SU-DHL-6 (cell line): ENCODE measurements at regions not wholly inside any gene's neighbourhood (a gene's known extent, or its start where the extent isn't known, plus 50 kb on each side); places are given as distances from the start of the nearest gene placed in this dataset.
A peak's percentile ranks its signal among the peaks of the same experiment; 100 is the strongest.

Experiments
- H2AFZ ChIP-seq: fragments of 200-600 bp; sonication (generic); 2 replicates; pipeline ENCODE4 v1.6.1; 2014; ENCODE audit warnings: low read depth, mild to moderate bottlenecking, moderate library complexity, mixed read lengths, antibody characterized with exemption, low read length; ENCODE audit not compliant: severe bottlenecking
- H3F3A ChIP-seq: fragments of 200-600 bp; shearing (Covaris generic); 2 replicates; pipeline ENCODE4 v1.6.0; 2016; ENCODE audit warnings: antibody characterized with exemption, mild to moderate bottlenecking; ENCODE audit not compliant: insufficient read depth
- H3K27ac ChIP-seq: fragments of 200-600 bp; sonication (generic); 2 replicates; pipeline ENCODE4 v1.5.1; 2016; ENCODE audit warnings: low read depth, mild to moderate bottlenecking, low read length, moderate library complexity, mixed read lengths
- H3K27me3 ChIP-seq: fragments of 200-600 bp; sonication (generic), shearing (Covaris generic); 2 replicates; pipeline ENCODE4 v1.6.0; 2014; ENCODE audit warnings: mild to moderate bottlenecking, low read length
- H3K36me3 ChIP-seq: fragments of 200-600 bp; sonication (generic); 2 replicates; pipeline ENCODE4 v1.6.1; 2014; ENCODE audit warnings: mild to moderate bottlenecking, low read length, mixed read lengths
- H3K4me2 ChIP-seq: fragments of 300-600, 200-600 bp; shearing (Covaris generic), sonication (generic); 2 replicates; pipeline ENCODE4 v1.6.0; 2014; ENCODE audit warnings: low read length, low read depth, mild to moderate bottlenecking; ENCODE audit not compliant: poor library complexity, severe bottlenecking
- H3K4me3 ChIP-seq: fragments of 200-600 bp; sonication (generic); 2 replicates; pipeline ENCODE4 v1.5.1; 2014; ENCODE audit warnings: antibody characterized with exemption, low read length, mild to moderate bottlenecking, mixed read lengths; ENCODE audit not compliant: insufficient read depth, poor library complexity, severe bottlenecking
- H3K79me2 ChIP-seq: fragments of 200-600 bp; sonication (generic); 2 replicates; pipeline ENCODE4 v1.6.1; 2014; ENCODE audit warnings: mild to moderate bottlenecking, low read length, moderate library complexity; ENCODE audit not compliant: insufficient read depth
- H3K9ac ChIP-seq: fragments of 200-600 bp; sonication (generic); 2 replicates; pipeline ENCODE4 v1.7.0; 2014; ENCODE audit warnings: mild to moderate bottlenecking, low read length
- H3K9me2 ChIP-seq: fragments of 200-600 bp; sonication (generic); replicated peaks from 2 replicates; pipeline ENCODE4 v1.6.1; 2014; ENCODE audit warnings: low read length; ENCODE audit not compliant: insufficient read depth
- H3K9me3 ChIP-seq: fragments of 200-600 bp; sonication (generic); 2 replicates; pipeline ENCODE4 v1.6.1; 2014; ENCODE audit warnings: low read length, mixed read lengths; ENCODE audit not compliant: insufficient read depth
- H4K20me1 ChIP-seq: fragments of 200-600 bp; sonication (generic); 2 replicates; pipeline ENCODE4 v1.6.1; 2014; ENCODE audit warnings: low read depth, mild to moderate bottlenecking, antibody characterized with exemption, low read length, moderate library complexity, mixed read lengths
- CTCF ChIP-seq: fragments of 200-600 bp; sonication (generic); IDR thresholded peaks from one replicate; pipeline ENCODE4 v1.5.1; 2017; ENCODE audit warnings: antibody characterized with exemption, mild to moderate bottlenecking, low read length, moderate library complexity; ENCODE audit not compliant: insufficient read depth, poor library complexity, severe bottlenecking
- EZH2phosphoT487 ChIP-seq: fragments of 200-600 bp; sonication (generic), shearing (Covaris generic); conservative IDR thresholded peaks from 2 replicates; pipeline ENCODE4 v1.6.1; 2018; ENCODE audit warnings: mild to moderate bottlenecking, antibody characterized with exemption, low read length, moderate library complexity, mixed read lengths

GRCh38 chr7:28269700-28270361, 89.2 kb upstream of the JAZF1 start:
- no peak overlapping the region for H2AFZ ChIP-seq
- no peak overlapping the region for H3K4me2 ChIP-seq
- H3K9me2 ChIP-seq: no peaks in the 10 kb centered on the region
- no peaks in the 10 kb centered on the region for H3K27me3 ChIP-seq
- H3K9me3 ChIP-seq: no peaks in the 10 kb centered on the region
- H3K4me3 ChIP-seq: no peak overlapping the region
- no peaks in the 10 kb centered on the region for H3K36me3 ChIP-seq
- no peak for TF ChIP-seq CTCF
- no peaks in the 10 kb centered on the region for H3F3A ChIP-seq
- H3K79me2 ChIP-seq: no peaks in the 10 kb centered on the region
- H3K9ac ChIP-seq: no peak overlapping the region
- H3K27ac ChIP-seq: no peak overlapping the region
- H4K20me1 ChIP-seq: no peaks in the 10 kb centered on the region

GRCh38 chr7:28270536-28270935, 89.9 kb upstream of the JAZF1 start:
- Histone ChIP-seq H3K9me2 (no peaks in the 10 kb centered on the region), H2AFZ (no peak overlapping the region), H3K9me3 (no peaks in the 10 kb centered on the region), H3K36me3 (no peaks in the 10 kb centered on the region), H3F3A (no peaks in the 10 kb centered on the region), H3K27me3 (no peaks in the 10 kb centered on the region), H4K20me1 (no peaks in the 10 kb centered on the region), H3K27ac (no peak overlapping the region), H3K4me3 (no peak overlapping the region), H3K4me2 (no peak overlapping the region), H3K79me2 (no peaks in the 10 kb centered on the region), H3K9ac (no peak overlapping the region)
- TF ChIP-seq CTCF (no peak), EZH2phosphoT487 (no peak)

- Histone ChIP-seq H2AFZ (peak overlapping the region; percentile 21), H3K9me2 (no peaks in the 10 kb centered on the region), H3F3A (no peaks in the 10 kb centered on the region), H4K20me1 (no peaks in the 10 kb centered on the region), H3K79me2 (no peaks in the 10 kb centered on the region), H3K9ac (no peak overlapping the region), H3K27me3 (no peaks in the 10 kb centered on the region), H3K4me2 (no peak overlapping the region), H3K27ac (no peak overlapping the region), H3K4me3 (no peak overlapping the region), H3K36me3 (no peaks in the 10 kb centered on the region), H3K9me3 (no peaks in the 10 kb centered on the region)
- no peak for TF ChIP-seq EZH2phosphoT487
- TF ChIP-seq CTCF: peak; percentile 61
These were observed 91.9 kb upstream of the JAZF1 start for GRCh38 chr7:28272461-28272877.
